NT2/D1 (cell line): ENCODE measurements at regions not wholly inside any gene's neighbourhood (a gene's known extent, or its start where the extent isn't known, plus 50 kb on each side); places are given as distances from the start of the nearest gene placed in this dataset.
"Not testable (repeated sequence)": the region's sequence is repeated elsewhere in the genome, so short reads cannot be mapped to it uniquely, and the experiment has no call there.

Source experiments
- DNase-seq: peaks from one replicate; pipeline ENCODE4 v3.0.0-alpha.2; 2011; ENCODE audit warnings: low read depth, low spot score
- H3K27me3 ChIP-seq: 2 replicates; pipeline ENCODE4 v1.6.0; 2011; ENCODE audit warnings: mild to moderate bottlenecking; ENCODE audit not compliant: insufficient read length, insufficient read depth
- H3K36me3 ChIP-seq: 2 replicates; pipeline ENCODE4 v1.6.1; 2011; ENCODE audit warnings: mild to moderate bottlenecking, low read length, mixed read lengths; ENCODE audit not compliant: insufficient read depth, insufficient read length
- H3K4me1 ChIP-seq: 2 replicates; pipeline ENCODE4 v1.5.1; 2011; ENCODE audit not compliant: insufficient read depth, insufficient read length
- H3K4me3 ChIP-seq: 2 replicates; pipeline ENCODE4 v1.5.1; 2011; ENCODE audit warnings: low read depth; ENCODE audit not compliant: insufficient read length
- H3K9ac ChIP-seq: 2 replicates; pipeline ENCODE4 v1.6.0; 2011; ENCODE audit warnings: low read depth; ENCODE audit not compliant: insufficient read length
- H3K9me3 ChIP-seq: 2 replicates; pipeline ENCODE4 v1.5.1; 2011; ENCODE audit warnings: mild to moderate bottlenecking, low read length; ENCODE audit not compliant: insufficient read depth
- SUZ12 ChIP-seq: IDR thresholded peaks from 2 replicates; pipeline ENCODE4 v1.6.1; 2011; ENCODE audit not compliant: insufficient read length, insufficient read depth; ENCODE audit errors: extremely low read depth
- YY1 ChIP-seq: IDR thresholded peaks from 2 replicates; pipeline ENCODE4 v1.6.1; 2011; ENCODE audit not compliant: insufficient read length, insufficient read depth
- ZNF274 ChIP-seq: IDR thresholded peaks from 2 replicates; pipeline ENCODE4 v1.6.1; 2011; ENCODE audit warnings: mild to moderate bottlenecking, low read depth, low read length

DNA sequence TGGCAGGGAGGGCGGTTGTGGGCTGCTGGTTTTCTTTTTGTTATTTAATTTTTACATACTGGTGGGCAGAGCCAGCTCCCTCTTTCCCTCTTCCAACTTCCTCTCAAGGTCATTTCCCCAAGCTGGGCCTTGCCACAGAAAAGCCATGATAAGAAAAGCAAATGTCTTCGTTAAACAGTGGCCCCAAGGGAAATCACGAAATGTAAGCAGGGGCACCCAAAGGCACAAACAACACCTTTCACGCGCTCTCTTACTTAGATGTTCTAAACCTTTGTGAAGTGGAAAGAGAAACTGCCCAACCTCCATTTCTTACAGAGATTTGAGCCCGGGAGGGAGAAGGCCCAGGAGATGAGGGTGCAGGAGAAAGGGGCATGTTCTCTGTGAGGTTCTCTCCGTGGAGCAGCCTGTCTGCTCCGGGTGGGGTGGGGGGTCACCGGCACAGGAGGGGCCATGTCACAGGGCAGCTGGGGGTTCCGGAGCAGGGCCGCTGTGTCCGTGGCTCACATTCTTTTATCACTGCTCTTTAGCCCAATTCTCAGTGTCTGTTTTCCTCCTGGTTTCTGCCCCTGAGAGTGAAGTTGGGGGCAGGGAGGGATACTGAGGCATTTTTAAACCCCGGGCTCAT, 190.7 kb upstream of the GATA6 start:
- no peak for TF ChIP-seq SUZ12
- no peak for TF ChIP-seq YY1
- TF ChIP-seq ZNF274 = no peak
- H3K36me3 ChIP-seq = no peaks in the 10 kb centered on the region
- H3K4me1 ChIP-seq = peaks cover 4% of the 10 kb centered on the region
- H3K27me3 ChIP-seq = no peaks in the 10 kb centered on the region
- no peak overlapping the region for H3K9ac ChIP-seq
- DNase-seq = no peak
- H3K4me3 ChIP-seq = no peak overlapping the region
- H3K9me3 ChIP-seq = no peaks in the 10 kb centered on the region

DNA sequence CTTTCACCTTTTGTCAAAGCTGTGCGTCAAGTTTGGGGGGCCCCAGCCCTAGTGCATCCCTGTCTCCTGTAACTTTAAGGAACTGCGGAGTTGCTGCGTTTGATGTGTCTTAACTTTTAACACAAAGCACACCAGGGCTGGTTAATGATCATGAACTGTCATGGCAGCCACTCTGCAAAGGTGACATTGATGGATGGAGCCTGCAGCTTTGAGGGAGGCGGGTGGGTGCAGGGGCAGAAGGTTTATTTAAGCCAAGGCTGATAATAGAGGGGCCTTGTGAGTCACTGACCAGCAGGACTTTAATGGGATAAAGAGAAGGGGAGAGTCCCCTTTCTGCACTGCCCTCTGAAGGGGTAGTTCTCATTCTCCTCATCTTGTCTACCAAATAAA, 190.2 kb upstream of the GATA6 start:
- Histone ChIP-seq H3K36me3 (no peaks in the 10 kb centered on the region), H3K9ac (no peak overlapping the region), H3K27me3 (no peaks in the 10 kb centered on the region), H3K4me3 (no peak overlapping the region), H3K9me3 (no peaks in the 10 kb centered on the region), H3K4me1 (peaks cover 4% of the 10 kb centered on the region)
- DNase-seq = no peak
- TF ChIP-seq SUZ12 (no peak), YY1 (no peak), ZNF274 (no peak)

DNA sequence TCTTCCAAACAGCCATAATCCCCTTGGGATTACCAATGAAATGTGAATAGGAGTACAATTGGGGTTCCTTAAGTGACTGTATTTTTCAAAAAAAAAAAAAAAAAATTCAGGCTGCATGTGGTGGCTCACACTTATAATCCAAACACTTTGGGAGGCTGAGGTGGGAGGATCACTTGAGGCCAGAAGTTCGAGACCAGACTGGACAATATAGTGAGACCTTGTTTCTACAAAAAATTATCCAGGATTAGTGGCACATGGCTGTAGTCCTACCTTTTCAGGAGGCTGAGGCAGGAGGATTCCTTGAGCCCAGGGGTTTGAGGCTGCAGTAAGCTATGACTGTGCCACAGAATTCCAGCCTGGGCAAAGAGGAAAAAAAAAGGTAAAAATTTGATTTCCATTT, 189.6 kb upstream of the GATA6 start:
- H3K4me3 ChIP-seq = no peak overlapping the region
- no peaks in the 10 kb centered on the region for H3K36me3 ChIP-seq
- H3K9me3 ChIP-seq = no peaks in the 10 kb centered on the region
- peaks cover 4% of the 10 kb centered on the region for H3K4me1 ChIP-seq
- no peaks in the 10 kb centered on the region for H3K27me3 ChIP-seq
- no peak for TF ChIP-seq SUZ12
- TF ChIP-seq ZNF274 = no peak
- TF ChIP-seq YY1 = no peak
- DNase-seq = no peak
- no peak overlapping the region for H3K9ac ChIP-seq

DNA sequence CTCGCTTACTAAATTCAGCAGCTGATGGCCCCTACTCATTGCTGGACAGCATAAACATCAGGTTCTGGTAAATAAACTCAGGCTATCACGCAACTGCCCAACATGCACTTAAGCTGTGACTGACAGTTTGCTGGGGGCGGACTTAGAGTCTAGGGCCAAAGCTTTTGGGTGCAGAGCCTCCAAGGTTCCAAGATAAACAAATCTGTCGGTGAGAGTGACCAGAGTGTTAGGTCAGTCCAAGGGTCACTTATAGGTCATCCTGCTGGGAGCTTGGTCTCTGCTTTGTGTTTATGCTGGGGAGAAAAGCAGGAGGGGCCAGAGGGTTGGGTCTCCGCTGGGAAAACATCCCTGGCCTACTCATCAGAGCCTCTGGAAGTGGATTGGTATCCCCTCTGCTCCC, 188.6 kb upstream of the GATA6 start:
- Histone ChIP-seq H3K9me3 (no peaks in the 10 kb centered on the region), H3K4me1 (peaks cover 4% of the 10 kb centered on the region), H3K36me3 (no peaks in the 10 kb centered on the region), H3K9ac (no peak overlapping the region), H3K4me3 (no peak overlapping the region), H3K27me3 (no peaks in the 10 kb centered on the region)
- TF ChIP-seq SUZ12 = no peak
- TF ChIP-seq ZNF274 = no peak
- no peak for TF ChIP-seq YY1
- no peak for DNase-seq

DNA sequence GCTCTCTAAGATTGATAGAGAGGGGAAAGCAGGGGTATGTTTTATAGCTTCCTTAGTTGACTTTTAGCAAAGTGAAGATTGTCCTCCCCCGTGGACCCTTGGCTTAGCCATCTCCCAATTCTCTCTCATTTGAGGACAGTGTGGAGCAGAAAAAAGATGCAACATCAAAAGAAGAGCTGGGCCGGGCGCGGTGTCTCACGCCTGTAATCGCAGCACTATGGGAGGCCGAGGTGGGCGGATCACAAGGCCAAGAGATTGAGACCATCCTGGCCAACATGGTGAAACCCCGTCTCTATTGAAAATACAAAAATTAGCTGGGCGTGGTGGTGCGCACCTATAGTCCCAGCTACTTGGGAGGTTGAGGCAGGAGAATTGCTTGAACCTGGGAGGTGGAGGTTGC, 187.9 kb upstream of the GATA6 start:
- H3K9ac ChIP-seq, H3K4me1 ChIP-seq, H3K36me3 ChIP-seq, H3K4me3 ChIP-seq, H3K9me3 ChIP-seq, DNase-seq, H3K27me3 ChIP-seq: not testable (repeated sequence)

DNA sequence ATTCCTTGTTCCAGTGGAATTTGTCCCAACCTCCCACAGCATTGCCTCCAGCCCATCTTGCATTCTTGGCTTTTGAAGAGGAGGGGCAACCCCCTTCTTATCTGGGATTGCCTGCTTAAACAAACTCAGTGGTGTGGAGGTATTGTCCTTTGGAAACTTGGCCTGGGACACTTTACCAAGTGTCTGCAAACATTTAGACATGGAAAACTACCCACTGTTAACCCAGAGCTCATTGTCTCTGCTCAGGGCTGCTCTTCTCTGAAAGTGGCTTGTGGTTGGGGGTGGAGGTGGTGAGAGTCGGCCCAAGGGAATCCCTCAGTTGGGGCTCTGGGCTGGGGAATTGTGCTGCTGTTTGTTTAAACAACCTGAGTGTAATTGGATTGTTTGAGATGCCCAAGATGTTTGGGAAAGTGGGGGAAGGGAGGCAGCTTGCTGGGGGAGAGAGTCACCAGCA, 178.3 kb upstream of the GATA6 start:
- DNase-seq = peak; percentile 46
- no peak overlapping the region for H3K4me3 ChIP-seq
- H3K9ac ChIP-seq = peak overlapping the region; percentile 21
- no peaks in the 10 kb centered on the region for H3K36me3 ChIP-seq
- no peak for TF ChIP-seq SUZ12
- TF ChIP-seq ZNF274 = no peak
- no peak for TF ChIP-seq YY1
- no peaks in the 10 kb centered on the region for H3K27me3 ChIP-seq
- H3K9me3 ChIP-seq = no peaks in the 10 kb centered on the region
- H3K4me1 ChIP-seq = no peaks in the 10 kb centered on the region

DNA sequence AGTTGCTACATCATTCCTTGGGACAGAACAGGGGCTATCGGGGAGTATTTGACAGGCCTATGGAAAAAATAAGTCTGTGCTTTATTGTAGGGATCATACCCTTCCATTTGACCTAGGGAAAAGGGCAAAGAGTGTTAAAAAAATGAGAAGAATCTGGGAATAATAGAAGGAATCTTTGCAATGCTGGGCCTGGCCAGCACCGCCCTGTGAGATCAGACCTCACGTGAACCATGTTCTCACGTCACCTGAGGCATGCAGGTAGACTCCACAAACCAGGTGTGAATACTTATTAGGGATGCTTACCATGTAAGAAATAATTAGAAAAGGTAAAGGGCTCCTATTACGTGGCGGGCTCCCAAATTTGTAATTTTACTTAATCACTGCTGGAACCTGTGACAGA, 177.5 kb upstream of the GATA6 start:
- Histone ChIP-seq H3K4me1 (no peaks in the 10 kb centered on the region), H3K9ac (no peak overlapping the region), H3K27me3 (no peaks in the 10 kb centered on the region), H3K4me3 (no peak overlapping the region), H3K9me3 (no peaks in the 10 kb centered on the region), H3K36me3 (no peaks in the 10 kb centered on the region)
- no peak for TF ChIP-seq ZNF274
- DNase-seq = no peak

DNA sequence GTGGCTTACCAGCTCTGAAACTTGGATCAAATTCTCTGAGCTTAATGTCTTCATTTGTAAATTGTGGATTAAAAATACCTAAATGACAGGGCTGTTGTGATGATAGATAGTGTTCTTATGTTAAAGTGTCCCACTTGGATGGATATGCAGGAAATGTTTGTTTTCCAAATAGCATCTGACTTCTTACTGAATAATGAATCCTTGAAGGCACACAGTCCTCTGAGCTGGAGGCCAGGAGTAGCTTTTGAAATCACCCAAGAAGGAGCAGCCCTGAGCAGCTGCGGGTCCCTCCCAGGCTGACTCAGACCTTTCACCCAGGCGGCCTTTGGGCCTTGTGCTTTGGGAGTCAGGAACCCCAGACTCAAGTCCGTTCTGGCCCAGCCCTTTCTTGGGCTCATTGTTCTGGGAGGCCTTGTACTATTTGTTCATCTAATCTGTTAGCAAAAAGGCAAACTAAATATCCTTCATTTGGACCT, 173.0 kb upstream of the GATA6 start:
- Histone ChIP-seq H3K9ac (no peak overlapping the region), H3K4me1 (peaks cover 3% of the 10 kb centered on the region), H3K4me3 (no peak overlapping the region), H3K36me3 (no peaks in the 10 kb centered on the region), H3K9me3 (no peaks in the 10 kb centered on the region), H3K27me3 (no peaks in the 10 kb centered on the region)
- DNase-seq = no peak
- TF ChIP-seq SUZ12 (no peak), YY1 (no peak), ZNF274 (no peak)
